ENCODE measurements at regions not wholly inside any gene's neighbourhood (a gene's known extent, or its start where the extent isn't known, plus 50 kb on each side); places are given as distances from the start of the nearest gene placed in this dataset.

- no peak for TF ChIP-seq CTCF (IDR thresholded peaks at IDR 0.05)
- no peak for TF ChIP-seq POLR2A (IDR thresholded peaks at IDR 0.05)
Observed at GRCh38 chr20:22474224-22474623, 110.1 kb downstream of the FOXA2 start.

Measured in body of pancreas (tissue), 4 donors.